Nephron progenitor cell (in vitro differentiated cells): ENCODE measurements at regions not wholly inside any gene's neighbourhood (a gene's known extent, or its start where the extent isn't known, plus 50 kb on each side); places are given as distances from the start of the nearest gene placed in this dataset.

Experiments
- DNase-seq: peaks from one replicate; pipeline ENCODE4 v3.0.0; 2021
- H3K27ac Mint-ChIP-seq: 2 replicates; pipeline ENCODE4 v1.8.0; 2021; ENCODE audit warnings: mild to moderate bottlenecking, moderate library complexity, mixed read lengths
- H3K27me3 Mint-ChIP-seq: 2 replicates; pipeline ENCODE4 v1.8.0; 2021; ENCODE audit warnings: mild to moderate bottlenecking, low read depth, mixed read lengths; ENCODE audit not compliant: poor library complexity
- H3K36me3 Mint-ChIP-seq: 2 replicates; pipeline ENCODE4 v1.8.0; 2021; ENCODE audit warnings: low read depth, mixed read lengths
- H3K4me1 Mint-ChIP-seq: 2 replicates; pipeline ENCODE4 v1.8.0; 2021; ENCODE audit warnings: mixed read lengths
- H3K4me3 Mint-ChIP-seq: 2 replicates; pipeline ENCODE4 v1.8.0; 2021; ENCODE audit warnings: mild to moderate bottlenecking, moderate library complexity, mixed read lengths
- H3K9me3 Mint-ChIP-seq: 2 replicates; pipeline ENCODE4 v1.8.0; 2021; ENCODE audit warnings: mild to moderate bottlenecking, moderate library complexity, mixed read lengths
- CTCF ChIP-seq: fragments of 200-600 bp; sonication (generic); IDR thresholded peaks from 2 replicates; pipeline ENCODE4 v1.5.0; 2021; ENCODE audit warnings: antibody characterized with exemption

DNA sequence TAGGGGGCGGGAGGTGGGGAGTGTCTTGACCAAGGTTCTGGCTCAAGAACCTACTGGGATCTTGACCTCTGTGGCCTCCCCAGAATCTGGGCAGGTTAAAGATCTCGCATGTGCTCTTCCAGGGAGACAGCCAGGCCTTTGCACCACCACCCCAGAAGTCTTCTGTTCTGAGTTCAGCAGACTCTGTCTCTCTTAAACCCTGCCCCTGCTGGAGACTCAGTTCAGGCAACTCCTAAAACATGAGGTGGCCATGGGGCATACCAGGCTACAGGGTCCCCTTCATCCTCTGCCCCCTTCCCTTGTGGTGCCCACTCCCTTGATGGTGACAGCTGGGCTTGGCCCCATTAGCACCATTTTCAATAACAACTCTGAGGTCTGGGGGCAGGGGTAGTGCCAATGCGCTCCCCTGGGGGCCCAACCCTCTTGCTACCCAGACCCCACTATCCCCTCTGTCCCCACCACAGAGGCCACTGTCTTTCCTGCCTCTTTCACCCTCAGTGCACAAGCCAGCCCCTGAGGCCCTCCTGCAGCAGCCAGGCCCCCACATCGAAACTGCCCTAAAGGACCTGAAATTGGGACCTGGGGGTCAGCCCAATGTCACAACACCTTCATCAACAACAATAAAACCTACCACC, 132.7 kb upstream of the RUNX3 start:
- Mint-ChIP-seq H3K36me3 (no peaks in the 10 kb centered on the region), H3K27ac (no peak overlapping the region), H3K4me3 (no peak overlapping the region), H3K4me1 (peaks cover 29% of the 10 kb centered on the region), H3K9me3 (no peaks in the 10 kb centered on the region), H3K27me3 (peaks cover 28% of the 10 kb centered on the region)
- no peak for DNase-seq
- no peak for TF ChIP-seq CTCF

GRCh38 chr1:25061261-25061995, 131.4 kb upstream of the RUNX3 start:
- no peak for TF ChIP-seq CTCF
- no peak overlapping the region for H3K4me3 Mint-ChIP-seq
- no peaks in the 10 kb centered on the region for H3K36me3 Mint-ChIP-seq
- no peak for DNase-seq
- H3K27me3 Mint-ChIP-seq, result peaks cover 35% of the 10 kb centered on the region
- no peak overlapping the region for H3K27ac Mint-ChIP-seq
- H3K4me1 Mint-ChIP-seq, result peaks cover 18% of the 10 kb centered on the region
- H3K9me3 Mint-ChIP-seq, result no peaks in the 10 kb centered on the region

GRCh38 chr1:25057188-25057587, 127.1 kb upstream of the RUNX3 start:
- Mint-ChIP-seq H3K27me3 (peaks cover 48% of the 10 kb centered on the region), H3K9me3 (no peaks in the 10 kb centered on the region), H3K4me1 (peaks cover 16% of the 10 kb centered on the region), H3K27ac (no peak overlapping the region), H3K36me3 (no peaks in the 10 kb centered on the region), H3K4me3 (no peak overlapping the region)
- no peak for TF ChIP-seq CTCF
- DNase-seq, result no peak

GRCh38 chr1:25056536-25056935, 126.5 kb upstream of the RUNX3 start:
- Mint-ChIP-seq H3K9me3 (no peaks in the 10 kb centered on the region), H3K27ac (no peak overlapping the region), H3K36me3 (no peaks in the 10 kb centered on the region), H3K4me1 (peaks cover 16% of the 10 kb centered on the region), H3K27me3 (peaks cover 52% of the 10 kb centered on the region), H3K4me3 (no peak overlapping the region)
- DNase-seq, result no peak
- no peak for TF ChIP-seq CTCF

DNA sequence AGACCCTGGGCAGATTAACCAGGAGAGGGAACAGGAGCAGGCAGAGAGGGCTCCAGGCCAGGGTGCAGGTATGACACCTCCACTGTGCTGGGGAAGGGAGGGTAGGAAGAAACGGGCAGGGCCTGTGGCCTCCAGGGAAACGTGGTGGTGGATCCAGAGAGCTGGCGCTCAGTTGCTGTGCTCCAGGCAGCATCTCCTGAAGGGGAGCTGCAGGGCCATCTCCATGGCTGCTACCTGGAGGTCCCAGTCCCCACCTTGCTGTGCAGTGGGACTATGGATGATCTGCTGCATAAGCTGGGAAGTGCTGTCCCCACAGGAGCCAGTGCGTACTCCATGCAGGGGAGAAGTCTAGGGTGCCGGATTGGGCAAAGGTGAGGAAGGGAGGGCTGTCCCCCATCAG, 125.9 kb upstream of the RUNX3 start:
- Mint-ChIP-seq H3K27ac (no peak overlapping the region), H3K27me3 (peaks cover 55% of the 10 kb centered on the region), H3K36me3 (no peaks in the 10 kb centered on the region), H3K9me3 (no peaks in the 10 kb centered on the region), H3K4me3 (no peak overlapping the region), H3K4me1 (peaks cover 16% of the 10 kb centered on the region)
- no peak for TF ChIP-seq CTCF
- no peak for DNase-seq

DNA sequence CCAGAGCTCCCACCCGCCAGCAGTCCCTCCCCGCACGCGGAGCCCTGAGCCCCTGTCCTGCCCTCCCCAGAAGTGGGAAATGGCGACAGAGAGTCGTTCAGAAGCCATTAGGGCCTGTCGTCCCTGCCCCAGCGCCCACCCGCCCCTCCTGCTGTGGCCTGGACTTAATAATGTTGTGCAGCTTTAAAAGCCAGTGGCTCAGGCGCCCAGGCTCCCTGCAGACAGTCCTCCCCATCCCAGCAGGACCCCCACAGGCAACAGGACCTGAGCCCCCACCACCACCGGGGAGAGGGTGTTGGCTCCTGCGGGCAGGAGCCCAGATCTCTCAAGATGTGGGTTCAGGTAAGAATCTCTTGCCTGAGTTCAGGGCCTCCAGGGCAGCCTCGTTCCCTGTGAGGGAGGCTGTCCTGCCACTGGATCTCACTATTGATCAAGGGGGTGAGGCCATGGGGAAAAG, 125.3 kb upstream of the RUNX3 start:
- H3K36me3 Mint-ChIP-seq, result no peaks in the 10 kb centered on the region
- TF ChIP-seq CTCF, result no peak
- no peaks in the 10 kb centered on the region for H3K9me3 Mint-ChIP-seq
- no peak overlapping the region for H3K27ac Mint-ChIP-seq
- peaks cover 16% of the 10 kb centered on the region for H3K4me1 Mint-ChIP-seq
- DNase-seq, result no peak
- H3K27me3 Mint-ChIP-seq, result peaks cover 61% of the 10 kb centered on the region
- H3K4me3 Mint-ChIP-seq, result no peak overlapping the region
